ENCODE measurements at regions not wholly inside any gene's neighbourhood (a gene's known extent, or its start where the extent isn't known, plus 50 kb on each side); places are given as distances from the start of the nearest gene placed in this dataset.

- H3K9me3 ChIP-seq (ENCODE audit: control insufficient read depth, low read length) = no peaks in the 10 kb centered on the region
- H3K79me1 ChIP-seq (replicated peaks; ENCODE audit: low read length, poor library complexity, severe bottlenecking) = no peaks in the 10 kb centered on the region
- no peak overlapping the region for H2AK5ac ChIP-seq (ENCODE audit: low read length, severe bottlenecking)
- no peak overlapping the region for H3K4me3 ChIP-seq (ENCODE audit: insufficient read depth in 1 of 2, low read depth in 1 of 2, low read length in 2 of 2)
- no peak overlapping the region for H3K14ac ChIP-seq (ENCODE audit: low read length in 2 of 2)
- no peaks in the 10 kb centered on the region for H3K27me3 ChIP-seq (ENCODE audit: control insufficient read depth in 1 of 2, insufficient read depth in 1 of 2, low read length in 2 of 2)
- H4K8ac ChIP-seq (ENCODE audit: low read length) = no peak overlapping the region
- H3K4me1 ChIP-seq (ENCODE audit: control insufficient read depth, insufficient read depth, low read depth, low read length) = no peaks in the 10 kb centered on the region
- no peak overlapping the region for H2BK12ac ChIP-seq (ENCODE audit: low read length in 2 of 2)
- H3K4me2 ChIP-seq (ENCODE audit: low read length, poor library complexity, severe bottlenecking) = no peak overlapping the region
- no peak overlapping the region for H2BK15ac ChIP-seq (ENCODE audit: low read depth, poor library complexity, severe bottlenecking)
- no peak overlapping the region for H3K27ac ChIP-seq (ENCODE audit: low read length, poor library complexity, severe bottlenecking)
- no peak overlapping the region for H2BK120ac ChIP-seq (ENCODE audit: low read depth, low read length)
- H2BK5ac ChIP-seq (ENCODE audit: low read depth, low read length, poor library complexity, severe bottlenecking) = no peak overlapping the region
- H3K18ac ChIP-seq (ENCODE audit: low read depth in 1 of 2, low read length in 2 of 2) = no peak overlapping the region
- DNase-seq = no peak
- H4K91ac ChIP-seq (ENCODE audit: low read length) = no peak overlapping the region
- no peaks in the 10 kb centered on the region for H3K36me3 ChIP-seq (ENCODE audit: control insufficient read depth in 1 of 2, insufficient read depth in 2 of 2, low read depth in 1 of 2, low read length in 2 of 2)
- H3K9ac ChIP-seq (ENCODE audit: low read length) = no peak overlapping the region
- no peak overlapping the region for H3K4ac ChIP-seq (ENCODE audit: low read depth in 1 of 2, low read length in 2 of 2)
- no CpG with 5 or more reads among the region's 3 CpGs for WGBS
- H2AFZ ChIP-seq (ENCODE audit: low read depth, low read length) = no peak overlapping the region
- H3K23ac ChIP-seq (ENCODE audit: low read length in 2 of 2) = no peak overlapping the region
These were observed 228.4 kb downstream of the DTHD1 start for GRCh38 chr4:36509845-36510244.

- no CpG with 5 or more reads among the region's 1 CpG for whole genome bisulfite sequencing
- H3K18ac ChIP-seq (ENCODE audit: low read depth in 1 of 2, low read length in 2 of 2) = no peak overlapping the region
- no peak for DNase-seq
These were observed 230.4 kb downstream of the DTHD1 start for GRCh38 chr4:36511785-36512184.

GRCh38 chr4:36516522-36517095 lies 235.2 kb downstream of the DTHD1 start:
- H3K4me1 ChIP-seq (ENCODE audit: control insufficient read depth, insufficient read depth, low read depth, low read length) = no peaks in the 10 kb centered on the region
- no peak overlapping the region for H2BK5ac ChIP-seq (ENCODE audit: low read depth, low read length, poor library complexity, severe bottlenecking)
- H3K79me1 ChIP-seq (replicated peaks; ENCODE audit: low read length, poor library complexity, severe bottlenecking) = no peaks in the 10 kb centered on the region
- peaks cover 12% of the 10 kb centered on the region for H3K9me3 ChIP-seq (ENCODE audit: control insufficient read depth, low read length)
- H3K9ac ChIP-seq (ENCODE audit: low read length) = no peak overlapping the region
- no peaks in the 10 kb centered on the region for H3K27me3 ChIP-seq (ENCODE audit: control insufficient read depth in 1 of 2, insufficient read depth in 1 of 2, low read length in 2 of 2)
- no peak overlapping the region for H2AK5ac ChIP-seq (ENCODE audit: low read length, severe bottlenecking)
- WGBS = 45% methylated on average over 2 of the region's 4 CpGs
- no peak overlapping the region for H2BK15ac ChIP-seq (ENCODE audit: low read depth, poor library complexity, severe bottlenecking)
- H3K4me2 ChIP-seq (ENCODE audit: low read length, poor library complexity, severe bottlenecking) = no peak overlapping the region
- no peak overlapping the region for H2AFZ ChIP-seq (ENCODE audit: low read depth, low read length)
- no peak overlapping the region for H3K14ac ChIP-seq (ENCODE audit: low read length in 2 of 2)
- H3K4ac ChIP-seq (ENCODE audit: low read depth in 1 of 2, low read length in 2 of 2) = no peak overlapping the region
- H3K23ac ChIP-seq (ENCODE audit: low read length in 2 of 2) = no peak overlapping the region
- H3K18ac ChIP-seq (ENCODE audit: low read depth in 1 of 2, low read length in 2 of 2) = no peak overlapping the region
- DNase-seq = no peak
- no peak overlapping the region for H3K4me3 ChIP-seq (ENCODE audit: insufficient read depth in 1 of 2, low read depth in 1 of 2, low read length in 2 of 2)
- no peak overlapping the region for H3K27ac ChIP-seq (ENCODE audit: low read length, poor library complexity, severe bottlenecking)
- no peak overlapping the region for H2BK12ac ChIP-seq (ENCODE audit: low read length in 2 of 2)
- no peak overlapping the region for H4K91ac ChIP-seq (ENCODE audit: low read length)
- H2BK120ac ChIP-seq (ENCODE audit: low read depth, low read length) = no peak overlapping the region
- H3K36me3 ChIP-seq (ENCODE audit: control insufficient read depth in 1 of 2, insufficient read depth in 2 of 2, low read depth in 1 of 2, low read length in 2 of 2) = no peaks in the 10 kb centered on the region
- no peak overlapping the region for H4K8ac ChIP-seq (ENCODE audit: low read length)

More at GRCh38 chr4:36511785-36512184, 230.4 kb downstream of the DTHD1 start:
- Histone ChIP-seq H3K79me1 (replicated peaks; ENCODE audit: low read length, poor library complexity, severe bottlenecking) (no peaks in the 10 kb centered on the region), H3K23ac (ENCODE audit: low read length in 2 of 2) (no peak overlapping the region), H3K4me3 (ENCODE audit: insufficient read depth in 1 of 2, low read depth in 1 of 2, low read length in 2 of 2) (no peak overlapping the region), H2BK15ac (ENCODE audit: low read depth, poor library complexity, severe bottlenecking) (no peak overlapping the region), H3K4me1 (ENCODE audit: control insufficient read depth, insufficient read depth, low read depth, low read length) (no peaks in the 10 kb centered on the region), H2AFZ (ENCODE audit: low read depth, low read length) (no peak overlapping the region), H3K9ac (ENCODE audit: low read length) (no peak overlapping the region), H4K8ac (ENCODE audit: low read length) (no peak overlapping the region), H4K91ac (ENCODE audit: low read length) (no peak overlapping the region), H3K36me3 (ENCODE audit: control insufficient read depth in 1 of 2, insufficient read depth in 2 of 2, low read depth in 1 of 2, low read length in 2 of 2) (no peaks in the 10 kb centered on the region), H3K9me3 (ENCODE audit: control insufficient read depth, low read length) (no peaks in the 10 kb centered on the region), H3K27ac (ENCODE audit: low read length, poor library complexity, severe bottlenecking) (no peak overlapping the region), H2BK12ac (ENCODE audit: low read length in 2 of 2) (no peak overlapping the region), H2BK5ac (ENCODE audit: low read depth, low read length, poor library complexity, severe bottlenecking) (no peak overlapping the region), H3K4ac (ENCODE audit: low read depth in 1 of 2, low read length in 2 of 2) (no peak overlapping the region), H3K4me2 (ENCODE audit: low read length, poor library complexity, severe bottlenecking) (no peak overlapping the region), H3K14ac (ENCODE audit: low read length in 2 of 2) (no peak overlapping the region), H2BK120ac (ENCODE audit: low read depth, low read length) (no peak overlapping the region), H3K27me3 (ENCODE audit: control insufficient read depth in 1 of 2, insufficient read depth in 1 of 2, low read length in 2 of 2) (no peaks in the 10 kb centered on the region), H2AK5ac (ENCODE audit: low read length, severe bottlenecking) (no peak overlapping the region)

GRCh38 chr4:36523182-36523581 lies 241.8 kb downstream of the DTHD1 start:
- no peak overlapping the region for H2BK12ac ChIP-seq (ENCODE audit: low read length in 2 of 2)
- peaks cover 25% of the 10 kb centered on the region for H3K9me3 ChIP-seq (ENCODE audit: control insufficient read depth, low read length)

More at GRCh38 chr4:36523182-36523581, 241.8 kb downstream of the DTHD1 start:
- H2AFZ ChIP-seq (ENCODE audit: low read depth, low read length) = no peak overlapping the region
- H3K27me3 ChIP-seq (ENCODE audit: control insufficient read depth in 1 of 2, insufficient read depth in 1 of 2, low read length in 2 of 2) = no peaks in the 10 kb centered on the region
- no peak overlapping the region for H2BK120ac ChIP-seq (ENCODE audit: low read depth, low read length)
- no peak overlapping the region for H4K91ac ChIP-seq (ENCODE audit: low read length)
- H2BK15ac ChIP-seq (ENCODE audit: low read depth, poor library complexity, severe bottlenecking) = no peak overlapping the region
- H3K27ac ChIP-seq (ENCODE audit: low read length, poor library complexity, severe bottlenecking) = no peak overlapping the region
- DNase-seq = no peak
- no peak overlapping the region for H3K14ac ChIP-seq (ENCODE audit: low read length in 2 of 2)
- no peak overlapping the region for H4K8ac ChIP-seq (ENCODE audit: low read length)
- H3K4ac ChIP-seq (ENCODE audit: low read depth in 1 of 2, low read length in 2 of 2) = no peak overlapping the region
- no peak overlapping the region for H2BK5ac ChIP-seq (ENCODE audit: low read depth, low read length, poor library complexity, severe bottlenecking)
- no peaks in the 10 kb centered on the region for H3K79me1 ChIP-seq (replicated peaks; ENCODE audit: low read length, poor library complexity, severe bottlenecking)
- no peak overlapping the region for H3K4me3 ChIP-seq (ENCODE audit: insufficient read depth in 1 of 2, low read depth in 1 of 2, low read length in 2 of 2)
- H3K4me2 ChIP-seq (ENCODE audit: low read length, poor library complexity, severe bottlenecking) = no peak overlapping the region
- H2AK5ac ChIP-seq (ENCODE audit: low read length, severe bottlenecking) = no peak overlapping the region
- H3K23ac ChIP-seq (ENCODE audit: low read length in 2 of 2) = no peak overlapping the region
- H3K18ac ChIP-seq (ENCODE audit: low read depth in 1 of 2, low read length in 2 of 2) = no peak overlapping the region
- H3K9ac ChIP-seq (ENCODE audit: low read length) = no peak overlapping the region
- no peaks in the 10 kb centered on the region for H3K36me3 ChIP-seq (ENCODE audit: control insufficient read depth in 1 of 2, insufficient read depth in 2 of 2, low read depth in 1 of 2, low read length in 2 of 2)
- no peaks in the 10 kb centered on the region for H3K4me1 ChIP-seq (ENCODE audit: control insufficient read depth, insufficient read depth, low read depth, low read length)

Data from mesenchymal stem cell (in vitro differentiated cells and primary cell).